ENCODE measurements at regions not wholly inside any gene's neighbourhood (a gene's known extent, or its start where the extent isn't known, plus 50 kb on each side); places are given as distances from the start of the nearest gene placed in this dataset.

DNA sequence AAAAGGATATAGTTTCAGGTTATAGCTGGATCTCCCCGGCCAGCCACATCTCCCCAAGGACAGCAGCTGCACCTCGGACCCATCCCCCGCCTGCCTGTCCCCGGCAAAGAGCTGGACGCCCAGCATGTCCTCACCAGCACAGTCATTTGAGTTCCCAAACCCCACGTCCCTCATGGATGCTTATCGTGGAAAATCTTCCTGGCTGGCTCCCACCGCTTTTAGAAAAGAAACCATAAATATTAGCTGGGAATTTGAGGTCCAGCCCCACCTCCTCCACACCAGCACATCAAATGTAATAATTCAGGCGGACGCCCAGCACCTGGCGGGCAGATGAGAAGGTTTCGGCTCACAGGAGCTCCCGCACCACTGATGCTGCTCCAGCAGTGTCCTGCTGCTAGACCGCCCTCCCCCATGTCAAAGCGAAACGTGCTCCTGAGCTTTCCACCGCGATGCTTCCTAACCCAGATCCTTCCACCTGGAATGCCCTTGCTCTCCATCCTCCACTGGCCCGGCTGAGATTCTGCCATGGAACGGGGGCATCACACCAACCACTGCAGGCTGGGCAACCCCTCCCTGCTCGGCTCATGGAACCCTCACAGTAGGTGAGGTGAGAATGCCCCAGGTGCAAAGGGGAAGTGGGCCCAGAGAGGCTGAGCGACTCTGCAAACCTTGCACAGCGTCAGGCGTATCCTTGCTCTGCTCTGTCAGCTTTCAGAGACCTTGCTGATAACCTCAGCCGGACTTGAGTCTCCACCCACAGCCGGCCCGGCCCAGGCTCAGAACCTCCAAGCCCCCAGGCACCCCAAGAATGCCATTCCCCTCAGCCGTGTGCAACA, 71.5 kb upstream of the GPC1 start:
- DNase-seq, result no peak

DNA sequence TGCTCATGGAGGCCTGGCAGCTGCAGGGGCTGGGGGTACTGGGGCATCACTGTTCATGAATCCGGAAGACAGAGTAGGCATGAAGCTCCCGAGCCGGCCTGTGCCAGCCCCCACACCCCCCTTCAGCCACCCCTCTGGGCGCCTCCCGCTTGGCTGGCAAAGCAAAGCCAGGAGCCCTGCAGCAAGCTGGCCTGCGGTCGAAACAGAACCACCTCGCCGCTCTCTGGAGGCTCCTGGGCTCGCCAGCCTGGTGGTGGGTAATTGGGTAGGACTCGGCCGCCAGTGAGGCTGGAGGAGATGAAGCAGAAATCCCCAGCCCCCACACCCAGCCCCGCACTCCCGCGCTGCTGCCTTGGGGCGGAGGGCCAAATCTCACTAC, 70.9 kb upstream of the GPC1 start:
- DNase-seq, result no peak

DNA sequence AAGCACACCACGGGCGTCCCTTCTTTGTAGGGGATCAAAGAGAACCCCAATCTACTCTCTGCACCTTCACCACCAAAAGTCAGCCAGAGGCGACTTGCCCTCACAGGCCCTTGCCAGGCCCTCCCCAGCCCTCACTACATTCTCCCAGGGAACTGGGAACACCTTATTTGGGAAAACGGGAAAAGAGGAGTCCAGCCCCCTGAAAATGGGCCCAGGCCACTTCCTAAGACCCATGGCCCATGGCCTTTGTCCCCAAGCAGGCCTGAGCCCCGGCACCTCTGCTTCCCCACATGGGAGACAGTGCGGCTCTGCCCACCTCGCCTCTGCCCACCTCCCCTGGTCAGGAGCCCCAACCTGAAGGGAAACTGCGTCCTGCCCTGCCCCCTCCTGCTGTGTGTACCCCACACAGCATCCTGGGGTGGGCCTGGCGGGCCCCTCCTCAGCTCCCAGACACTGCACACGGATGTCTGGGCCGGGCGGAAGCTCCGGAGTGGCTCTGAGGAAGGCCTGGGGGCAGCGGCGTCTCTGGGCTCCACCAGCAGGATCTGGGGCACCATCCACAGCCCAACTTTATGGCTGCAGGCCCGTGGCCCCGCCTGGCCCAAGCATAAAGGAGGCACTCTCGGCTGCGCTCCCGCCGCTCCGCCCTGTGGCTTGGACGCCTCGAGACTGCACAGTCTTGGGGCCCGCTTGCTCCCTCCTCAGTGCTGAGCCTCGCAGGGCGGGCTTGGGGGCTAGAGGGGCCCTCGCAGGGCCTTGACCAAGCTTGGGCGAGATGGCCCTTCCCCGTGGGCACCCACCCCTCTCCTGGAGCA, 70.3 kb upstream of the GPC1 start:
- DNase-seq, result no peak

DNA sequence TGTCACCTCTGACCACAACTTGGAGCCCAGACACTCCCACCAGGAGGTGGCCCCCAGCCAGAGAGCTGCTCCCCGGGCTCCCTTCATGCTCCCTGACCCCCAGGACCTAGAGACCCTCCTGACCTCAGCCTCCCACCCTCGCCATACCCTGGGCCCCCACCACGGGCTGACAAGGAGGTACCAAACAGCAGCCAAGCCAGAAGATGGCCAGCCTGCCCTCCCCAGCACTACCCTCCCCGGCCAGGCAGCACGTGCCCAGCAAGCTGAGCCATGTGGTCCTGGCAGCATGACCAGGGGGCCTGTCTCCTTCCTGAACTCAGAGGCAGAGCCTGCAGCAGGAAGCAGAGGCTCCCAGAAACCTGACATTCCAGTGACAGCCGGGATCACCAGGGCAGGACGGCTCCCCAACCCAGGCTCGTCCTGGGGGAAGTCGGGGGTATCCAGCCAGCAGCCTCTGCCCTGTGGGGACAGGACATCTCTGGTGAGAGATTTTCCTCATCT, 69.4 kb upstream of the GPC1 start:
- DNase-seq, result no peak

DNA sequence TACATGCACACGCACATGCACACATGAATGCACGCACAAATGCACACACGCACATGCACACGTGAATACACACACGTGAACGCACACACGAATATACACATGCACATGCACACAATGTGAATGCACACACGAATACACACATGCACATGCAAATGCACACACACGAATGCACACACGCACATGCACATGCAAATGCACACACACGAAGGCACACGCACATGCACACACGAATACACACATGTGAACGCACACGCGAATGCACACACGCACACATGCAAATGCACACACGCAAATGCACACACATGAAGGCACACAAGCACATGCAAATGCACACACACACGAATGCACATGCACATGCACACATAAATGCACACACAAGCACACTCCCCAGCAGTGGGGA, 68.6 kb upstream of the GPC1 start:
- no peak for DNase-seq

DNA sequence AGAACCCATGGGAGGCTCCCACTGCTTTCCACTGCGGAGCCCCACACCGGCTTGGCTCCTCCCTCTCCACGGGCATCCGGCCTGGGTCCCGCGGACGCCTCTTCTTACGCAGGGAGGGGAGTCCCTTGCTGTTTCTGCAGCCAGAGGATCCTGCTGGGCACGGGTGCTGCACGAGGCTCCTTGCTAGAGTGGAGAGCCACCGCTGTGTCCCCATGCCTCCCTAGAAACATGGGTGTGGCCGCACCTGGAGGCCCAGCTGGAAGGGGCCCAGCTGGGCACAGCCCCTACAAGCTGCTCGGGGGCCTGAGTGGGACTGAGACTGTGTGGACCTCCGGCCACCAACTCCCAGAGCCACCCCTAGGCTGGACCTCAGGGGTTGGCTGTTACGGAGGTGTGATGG, 67.7 kb upstream of the GPC1 start:
- no peak for DNase-seq

DNA sequence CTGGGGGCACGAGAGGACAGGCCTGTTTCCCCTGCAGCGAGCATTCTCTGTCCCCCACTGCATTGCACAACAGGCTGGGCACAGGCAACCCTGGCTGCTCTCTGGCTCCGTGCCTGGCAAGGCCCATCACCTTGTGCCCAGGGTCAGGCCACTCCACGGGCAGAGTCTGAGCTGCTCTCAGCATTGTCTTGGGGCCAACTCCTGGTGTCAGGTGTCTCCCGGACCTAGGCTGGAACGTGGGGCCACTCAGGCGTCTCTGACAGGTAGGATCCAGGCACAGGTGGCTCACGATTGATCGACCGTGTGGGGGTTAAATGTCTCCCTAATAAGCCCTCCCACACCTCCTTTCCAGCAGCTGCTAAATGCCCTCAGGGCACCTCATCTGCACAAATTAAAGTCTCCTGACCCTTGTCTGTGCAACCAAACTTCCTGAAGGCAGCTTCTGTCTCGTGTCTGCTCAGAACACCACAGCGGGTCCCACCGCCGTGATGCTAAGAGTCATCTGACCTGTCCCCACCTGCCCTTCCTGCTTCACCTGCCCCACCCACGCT, 66.6 kb upstream of the GPC1 start:
- no peak for DNase-seq

DNA sequence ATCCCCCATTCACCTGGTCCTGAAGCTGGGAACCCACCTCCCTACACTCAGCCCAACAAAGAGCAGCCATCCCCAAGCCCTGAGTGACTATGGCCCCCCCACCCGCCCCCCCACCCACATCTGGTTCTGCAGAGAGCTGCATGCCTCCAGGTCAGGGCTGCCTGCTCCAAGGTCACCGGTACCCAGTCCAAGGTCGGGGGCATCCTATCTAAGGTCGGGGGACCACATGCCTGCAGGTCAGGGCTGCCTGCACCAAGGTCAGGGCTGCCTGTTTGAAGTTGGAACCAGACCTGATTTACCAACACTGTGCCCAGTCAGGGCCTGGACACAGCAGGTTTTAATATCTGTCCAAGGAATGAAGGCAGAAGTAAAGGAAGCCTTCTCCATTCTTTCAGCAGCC, 66.1 kb upstream of the GPC1 start:
- DNase-seq, result no peak

DNA sequence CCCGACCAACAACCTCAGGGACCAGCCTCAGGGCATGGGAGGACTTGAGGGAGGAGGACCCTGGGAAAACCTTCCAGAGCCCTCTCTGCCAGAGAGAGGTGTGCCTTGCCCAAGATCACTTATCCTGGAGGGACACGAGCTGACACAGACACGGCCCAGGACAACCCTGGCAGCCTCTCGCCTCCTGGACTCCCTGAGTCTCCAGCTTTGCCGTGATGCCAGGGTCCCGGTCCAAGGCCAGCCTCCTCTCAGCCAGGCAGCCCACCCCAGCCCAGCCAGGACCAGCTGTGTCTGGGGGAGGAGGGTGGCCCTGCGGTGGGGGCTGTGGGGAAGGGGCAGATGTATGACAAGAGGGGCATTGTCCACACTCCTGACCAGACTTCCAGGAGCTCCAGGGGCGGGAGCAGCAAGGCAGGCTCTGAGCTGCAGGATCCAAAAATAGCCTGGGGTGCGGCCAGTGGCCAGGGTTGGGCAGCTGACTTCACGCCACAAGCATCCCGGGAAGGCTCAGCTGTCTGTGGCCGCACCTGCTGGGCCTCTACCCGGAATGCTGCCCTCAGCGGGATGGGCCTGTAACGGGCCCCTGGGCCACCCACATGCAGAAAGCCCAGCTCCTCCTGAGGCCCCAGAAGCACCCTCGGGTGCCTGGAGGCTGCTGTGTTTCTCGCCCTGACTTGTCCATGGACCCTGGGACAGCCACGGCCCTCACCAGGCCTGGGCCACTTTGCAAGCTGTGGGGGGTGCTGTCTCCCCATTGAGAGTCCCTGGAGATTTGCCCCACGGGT, 65.5 kb upstream of the GPC1 start:
- DNase-seq, result no peak

DNA sequence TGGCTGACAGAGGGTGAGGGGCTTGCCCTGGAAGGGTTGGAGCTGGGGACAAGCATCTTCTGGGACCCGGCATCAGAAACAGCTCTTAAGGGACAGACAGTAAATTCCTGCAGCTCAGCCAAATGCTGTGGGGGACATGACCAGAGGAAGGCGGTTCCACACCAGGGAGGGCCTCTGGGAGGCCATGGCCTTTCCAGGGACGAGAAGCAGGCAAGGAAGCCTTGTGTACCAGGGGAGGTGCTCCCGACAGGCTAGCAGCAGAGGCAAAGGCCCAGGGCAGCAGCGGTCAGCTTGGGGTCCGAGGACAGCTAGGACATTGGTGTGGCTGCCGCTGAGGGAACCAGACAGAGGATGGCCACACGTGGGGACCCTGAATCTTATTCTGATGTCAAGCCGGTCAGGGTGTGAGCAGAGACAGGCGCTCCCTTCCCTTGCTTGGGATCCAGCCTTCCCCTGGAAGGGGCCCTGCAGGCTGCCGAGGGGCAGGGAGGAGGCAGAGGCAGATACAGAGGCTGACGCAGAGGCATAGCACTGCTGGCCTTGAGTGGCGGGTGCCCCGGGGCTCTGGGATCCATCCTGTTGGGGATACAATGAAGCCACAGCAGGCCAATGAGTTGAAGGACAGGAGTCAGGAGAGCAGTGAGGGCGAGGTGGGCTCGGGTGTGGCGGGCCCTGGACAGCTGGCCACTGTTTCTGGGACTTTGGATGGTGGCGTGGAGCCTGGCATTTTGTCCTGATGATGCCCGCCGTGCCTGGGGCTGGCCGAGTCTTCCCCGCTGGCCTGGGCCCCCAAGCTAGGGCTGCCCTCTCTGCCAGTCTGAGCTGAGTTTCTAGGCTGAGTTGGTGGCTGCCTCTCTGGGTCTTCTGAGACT, 64.1 kb upstream of the GPC1 start:
- DNase-seq, result no peak

DNA sequence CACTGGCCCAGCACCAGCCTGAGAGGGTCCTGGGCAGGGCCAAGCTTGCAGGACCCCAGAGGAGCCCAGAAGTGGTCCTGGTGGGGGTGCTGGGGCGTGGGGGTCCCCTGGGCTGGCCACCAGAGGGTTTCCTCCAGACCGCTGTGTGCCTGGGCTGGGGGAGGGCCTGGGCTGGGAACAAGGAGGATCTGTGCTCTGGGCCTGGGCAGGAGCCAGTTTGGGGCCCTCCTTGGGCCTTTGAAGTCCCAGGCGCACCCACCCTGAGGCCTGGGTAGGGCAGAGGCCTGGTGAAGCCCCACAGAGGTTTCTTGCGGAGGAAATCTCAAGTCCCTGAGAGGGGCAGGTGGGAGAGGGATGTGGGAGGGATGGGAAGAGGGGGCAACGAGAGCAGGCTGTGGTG, 63.4 kb upstream of the GPC1 start:
- no peak for DNase-seq

DNA sequence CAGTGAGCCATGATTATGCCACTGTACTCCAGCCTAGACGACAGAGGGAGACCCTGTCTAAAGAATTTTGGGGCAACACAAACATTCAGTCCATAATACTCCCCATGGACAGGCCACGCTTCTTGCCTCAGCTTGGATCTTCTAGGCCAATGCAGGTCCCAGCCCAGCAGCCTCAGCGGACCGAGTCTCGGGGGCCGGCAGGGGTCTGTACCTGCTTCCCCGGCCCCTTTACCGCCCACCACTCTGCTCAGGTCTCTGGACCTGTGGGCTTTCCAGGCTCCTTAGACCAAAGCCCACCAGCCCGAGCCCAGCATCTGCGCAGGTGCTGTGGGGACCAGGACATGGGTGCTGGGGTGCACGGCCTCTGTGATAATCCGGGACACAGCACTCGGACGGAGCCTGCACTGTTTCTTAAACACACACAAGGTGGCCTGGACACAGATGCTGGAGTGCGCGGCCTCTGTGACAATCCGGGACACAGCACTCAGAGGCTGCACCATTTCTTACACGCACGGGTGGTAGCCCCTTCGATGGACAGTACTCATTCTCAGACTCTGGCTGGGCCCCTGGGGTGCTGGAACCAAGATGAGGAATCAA, 62.1 kb upstream of the GPC1 start:
- DNase-seq, result no peak

DNA sequence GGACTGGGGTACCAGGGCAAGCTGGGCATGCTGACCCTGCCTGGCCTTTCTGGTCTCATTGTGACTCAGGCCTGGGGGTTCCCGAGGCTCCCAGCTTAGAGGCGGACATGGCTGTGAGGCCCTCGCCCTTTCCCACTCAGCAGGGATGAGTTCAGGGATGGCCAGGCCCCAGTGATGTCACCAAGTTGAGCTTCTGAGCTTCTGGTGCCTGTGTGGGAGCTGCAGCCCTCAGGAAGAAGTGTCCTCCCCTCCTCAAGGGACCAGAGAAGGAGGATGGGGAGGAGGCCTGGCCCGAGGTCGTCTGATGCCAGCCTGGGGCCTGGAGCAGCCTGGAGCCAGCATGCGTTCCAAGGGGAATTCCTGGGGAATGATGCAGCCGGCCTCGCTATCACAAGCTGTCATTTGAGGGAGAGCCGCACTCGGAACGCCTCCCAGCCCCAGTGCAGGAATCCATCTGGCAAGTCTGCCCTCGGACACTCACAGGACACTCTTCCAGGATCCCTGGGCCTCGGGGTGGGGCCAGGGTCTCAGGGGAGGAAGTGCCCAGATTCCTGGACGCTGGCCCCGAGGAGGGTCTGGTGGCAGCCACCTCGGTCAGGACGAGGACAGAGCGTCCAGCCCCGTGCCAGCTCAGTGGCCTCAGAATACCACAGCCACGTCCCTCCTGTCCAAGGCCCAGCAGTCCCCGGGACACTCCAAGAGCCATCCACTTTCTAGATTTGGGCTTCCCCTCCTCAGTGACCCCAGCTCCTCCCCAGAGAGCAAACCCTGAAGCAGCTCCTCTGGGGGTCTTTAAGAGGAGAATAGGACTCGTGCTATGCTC, 61.2 kb upstream of the GPC1 start:
- DNase-seq, result no peak

DNA sequence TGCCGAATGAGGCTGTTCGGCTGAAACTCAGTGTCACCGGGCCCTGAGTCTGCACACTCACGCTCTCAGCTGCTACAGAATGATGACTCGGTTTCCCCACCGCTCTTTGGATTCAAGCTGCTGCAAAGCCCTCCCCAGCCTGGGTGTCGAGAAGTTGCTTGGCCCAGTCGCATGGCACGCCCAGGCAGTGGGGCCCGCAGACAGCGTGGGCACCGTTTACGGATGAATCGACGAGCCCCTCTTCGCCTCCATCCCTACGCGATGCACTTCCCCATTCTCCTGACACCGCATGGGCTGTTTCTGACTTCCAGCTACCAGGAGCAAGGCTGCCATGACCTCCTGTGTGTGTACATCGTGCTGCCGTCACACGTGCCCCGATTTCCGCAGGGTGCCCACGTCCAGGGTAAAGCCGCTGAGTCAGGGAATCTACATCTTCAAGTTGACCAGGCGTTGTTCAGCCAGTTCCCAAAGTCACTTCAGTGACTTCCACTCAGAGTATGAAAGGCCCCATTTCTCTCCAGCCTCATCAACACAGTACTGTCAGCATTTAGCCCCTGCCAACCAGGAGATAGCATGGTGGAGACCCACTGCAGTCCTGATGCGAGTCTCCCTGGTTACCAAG, 60.3 kb upstream of the GPC1 start:
- DNase-seq, result no peak

DNA sequence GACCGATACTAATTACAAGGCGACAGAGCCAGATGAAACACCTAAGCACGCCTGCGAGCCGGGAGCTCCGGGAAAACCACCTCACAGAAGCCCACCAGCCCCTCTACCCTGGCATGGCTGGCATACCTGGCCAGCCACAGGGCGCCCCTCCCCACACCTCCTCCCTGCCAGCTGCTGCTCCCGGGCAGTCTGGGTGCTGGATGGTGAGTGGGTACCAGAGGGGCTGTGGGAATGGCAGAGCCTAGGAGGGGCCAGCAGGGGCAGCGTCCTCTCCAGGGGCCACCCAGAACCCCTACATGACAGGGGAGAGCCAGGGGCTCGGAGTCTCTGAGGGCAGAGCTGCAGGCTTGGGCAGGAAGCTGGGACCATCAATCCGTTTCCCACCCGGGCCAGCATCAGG, 58.7 kb upstream of the GPC1 start:
- DNase-seq, result no peak

DNA sequence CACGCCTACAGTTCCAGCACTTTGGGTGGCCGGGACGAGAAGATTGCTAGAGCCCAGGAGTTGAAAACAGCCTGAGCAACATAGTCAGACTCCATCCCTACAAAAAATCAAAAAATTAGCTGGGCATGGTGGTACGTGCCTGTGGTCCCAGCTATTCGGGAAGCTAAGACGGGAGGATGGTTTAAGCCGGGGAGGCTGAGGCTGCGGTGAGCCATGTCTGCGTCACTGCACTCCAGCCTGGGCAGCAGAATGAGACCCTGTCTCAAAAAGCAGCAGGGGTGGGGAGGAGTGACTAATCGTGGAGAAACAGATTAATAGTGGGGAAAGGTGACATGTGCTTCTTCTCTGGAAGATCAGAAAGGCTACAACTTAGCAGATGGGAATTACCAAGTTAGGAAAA, 58.1 kb upstream of the GPC1 start:
- no peak for DNase-seq

DNA sequence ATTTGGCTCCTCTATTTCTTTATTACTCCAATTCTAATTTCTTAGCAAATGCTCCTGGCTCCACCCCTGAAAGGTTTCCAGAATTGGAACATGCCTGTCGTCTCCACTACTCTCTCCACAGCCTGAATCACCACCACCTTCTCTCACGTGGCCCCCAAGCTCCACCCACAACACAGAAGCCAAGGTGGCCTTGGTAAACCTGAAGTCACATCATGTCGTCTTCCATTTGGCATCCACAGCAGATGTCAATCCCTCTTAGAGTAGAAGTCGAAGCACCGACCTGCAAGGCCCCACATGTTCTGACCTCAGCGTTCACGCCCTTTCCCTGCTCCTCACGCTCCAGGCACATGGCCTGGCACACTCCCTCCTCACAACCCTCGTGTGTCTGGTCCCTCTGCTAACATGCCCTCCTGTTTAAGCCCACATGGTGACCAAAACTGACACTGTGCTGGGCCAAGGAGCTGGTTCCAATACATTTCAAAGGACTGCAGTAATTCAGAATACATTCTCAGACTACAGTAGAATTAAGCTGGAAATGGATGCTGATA, 56.3 kb upstream of the GPC1 start:
- DNase-seq, result no peak

DNA sequence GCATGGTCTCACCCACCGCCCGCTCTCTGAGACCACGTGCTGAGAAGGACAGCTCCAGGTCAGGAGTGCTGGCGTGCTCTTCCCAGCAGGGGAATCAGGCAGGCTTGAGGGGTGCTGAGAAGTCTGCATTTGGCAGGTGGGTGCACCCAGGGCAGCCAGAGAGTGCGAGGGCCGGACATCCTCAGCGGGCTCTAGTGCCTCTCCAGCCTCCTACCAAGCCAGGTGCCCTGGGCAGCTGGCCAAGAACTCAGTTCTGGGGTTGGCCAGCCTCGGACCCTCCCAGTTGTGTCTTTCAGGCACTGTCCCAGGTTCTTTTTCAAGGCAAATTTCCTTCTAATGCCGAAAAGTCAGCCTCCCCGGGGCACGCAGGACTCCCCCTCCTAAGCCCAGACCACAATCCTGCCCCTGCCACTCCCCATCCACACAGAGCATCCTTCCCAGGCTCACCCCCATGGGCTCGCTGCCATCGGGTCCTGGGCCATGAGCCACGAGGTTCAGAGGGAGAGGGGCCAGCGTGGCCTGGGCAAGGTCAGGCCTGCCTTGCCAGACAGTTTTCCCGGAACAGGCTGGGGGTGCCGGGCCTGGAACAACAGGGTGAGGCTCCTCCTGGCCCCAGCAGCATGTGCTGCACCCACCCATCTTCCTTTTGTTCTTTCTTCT, 52.2 kb upstream of the GPC1 start:
- DNase-seq, result no peak
